Stimulated activated CD4-positive, alpha-beta T cell treated with anti-CD3 and anti-CD28 coated beads, Interleukin-1b, Interleukin-23, amount 100 ng/mL, for 24 hours (primary cell): ENCODE measurements at regions not wholly inside any gene's neighbourhood (a gene's known extent, or its start where the extent isn't known, plus 50 kb on each side); places are given as distances from the start of the nearest gene placed in this dataset.
"Not testable (repeated sequence)": the region's sequence is repeated elsewhere in the genome, so short reads cannot be mapped to it uniquely, and the experiment has no call there.

Source experiments
- DNase-seq, 4 experiments: peaks; one replicate each; pipeline ENCODE4 v3.0.0-alpha.2; 2020; ENCODE audit warnings: low read depth in 4 of 4, low spot score in 1 of 4

DNA sequence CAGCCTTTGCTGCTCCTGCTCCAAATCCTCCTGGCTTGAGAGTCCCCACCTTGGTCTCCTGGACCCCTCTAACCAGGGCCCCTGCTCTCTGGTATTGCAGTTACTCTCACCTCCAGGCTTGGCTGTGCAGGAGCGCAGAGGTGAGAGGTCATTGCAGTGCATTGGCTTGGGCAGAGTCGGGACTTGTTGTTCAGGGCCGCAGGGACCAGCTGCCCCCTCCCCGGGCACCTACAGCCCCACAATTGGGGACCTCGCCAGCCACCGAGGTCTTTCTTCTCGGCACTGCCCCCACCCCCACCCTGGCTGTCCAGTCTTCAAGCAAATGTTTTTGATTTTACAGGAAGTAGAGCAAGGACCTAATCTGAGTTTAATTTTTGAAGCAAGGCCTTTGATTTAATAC is 65.5 kb upstream of the FGF3 start:
- no peak for DNase-seq

DNA sequence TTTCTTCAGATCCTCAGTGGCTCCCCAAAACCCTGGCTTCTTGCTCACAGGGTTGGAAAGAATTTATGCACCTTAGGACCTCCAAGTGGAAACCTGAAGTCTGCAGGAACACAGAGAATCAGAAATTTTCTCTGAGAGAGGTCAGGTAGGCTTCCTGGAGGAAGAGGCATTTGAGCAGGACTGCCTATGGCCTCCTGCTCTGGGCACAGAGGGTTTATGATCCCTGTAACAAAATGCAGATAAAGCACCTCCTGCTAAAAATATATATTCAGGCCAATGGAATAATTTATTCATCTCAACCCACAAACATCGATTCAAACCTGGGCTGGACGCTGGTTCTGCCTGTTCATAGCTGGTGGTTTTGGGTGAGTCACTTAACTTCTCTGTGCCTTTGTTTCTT is 68.1 kb upstream of the FGF3 start:
- DNase-seq: no peak

DNA sequence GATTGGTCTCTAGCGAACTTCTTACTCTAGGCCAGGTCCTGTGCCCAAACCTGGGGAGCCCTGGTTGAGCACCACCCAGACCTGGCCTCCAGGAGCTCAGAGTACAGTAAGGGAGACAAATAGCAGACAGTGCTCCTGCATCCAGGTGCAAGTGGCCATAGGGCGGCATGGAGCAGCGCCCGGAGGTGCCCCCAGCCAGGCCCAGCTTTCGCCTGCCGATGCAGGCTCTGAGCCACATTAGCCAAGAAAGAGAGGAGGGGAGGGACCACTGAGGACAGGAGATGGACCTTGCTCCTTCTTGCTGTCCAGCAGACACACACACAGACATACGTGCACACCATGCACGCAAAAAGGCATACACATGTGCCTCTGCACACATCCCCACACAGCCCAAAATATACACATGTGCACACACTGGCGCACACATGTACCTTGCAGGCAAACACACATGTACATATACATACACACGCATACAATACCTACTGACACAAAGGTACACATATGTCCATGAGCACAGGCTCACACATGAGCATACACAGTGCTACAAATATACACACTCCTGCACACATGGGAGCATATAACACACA is 68.7 kb upstream of the FGF3 start:
- no peak for DNase-seq

DNA sequence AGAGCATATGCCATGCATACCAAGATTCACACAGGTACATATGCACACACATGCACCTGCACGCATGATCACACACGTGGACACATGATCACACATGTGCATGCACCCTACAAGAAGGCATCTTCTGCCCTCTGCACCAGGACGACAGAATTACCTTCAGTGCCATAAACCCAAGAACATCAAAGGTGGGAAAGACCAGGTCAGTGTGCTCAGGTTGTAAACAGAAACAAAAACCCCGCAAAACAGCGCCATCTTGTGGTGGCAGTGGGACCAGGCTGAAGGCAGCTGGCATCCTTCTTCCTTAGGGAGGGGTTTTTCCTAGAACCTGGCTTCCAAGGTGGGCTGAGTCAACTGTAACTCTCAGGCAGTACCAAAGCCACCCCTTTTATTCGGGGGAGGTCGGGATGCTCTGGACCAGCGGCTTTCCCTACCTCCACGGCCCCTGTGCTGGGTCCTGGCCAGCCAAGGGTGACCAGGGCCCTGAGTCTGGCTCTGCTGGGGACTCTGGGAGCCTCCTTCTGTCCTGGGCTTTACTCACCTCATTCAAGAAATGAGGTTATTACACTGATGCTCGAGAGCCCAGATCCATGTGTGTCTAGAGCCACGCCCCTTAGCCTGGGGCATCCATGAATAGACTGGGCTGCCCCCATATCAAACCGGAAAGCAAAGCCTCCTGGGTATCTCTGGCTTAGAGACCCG is 69.4 kb upstream of the FGF3 start:
- DNase-seq: peak; percentile 41 to 57 (median 49)

DNA sequence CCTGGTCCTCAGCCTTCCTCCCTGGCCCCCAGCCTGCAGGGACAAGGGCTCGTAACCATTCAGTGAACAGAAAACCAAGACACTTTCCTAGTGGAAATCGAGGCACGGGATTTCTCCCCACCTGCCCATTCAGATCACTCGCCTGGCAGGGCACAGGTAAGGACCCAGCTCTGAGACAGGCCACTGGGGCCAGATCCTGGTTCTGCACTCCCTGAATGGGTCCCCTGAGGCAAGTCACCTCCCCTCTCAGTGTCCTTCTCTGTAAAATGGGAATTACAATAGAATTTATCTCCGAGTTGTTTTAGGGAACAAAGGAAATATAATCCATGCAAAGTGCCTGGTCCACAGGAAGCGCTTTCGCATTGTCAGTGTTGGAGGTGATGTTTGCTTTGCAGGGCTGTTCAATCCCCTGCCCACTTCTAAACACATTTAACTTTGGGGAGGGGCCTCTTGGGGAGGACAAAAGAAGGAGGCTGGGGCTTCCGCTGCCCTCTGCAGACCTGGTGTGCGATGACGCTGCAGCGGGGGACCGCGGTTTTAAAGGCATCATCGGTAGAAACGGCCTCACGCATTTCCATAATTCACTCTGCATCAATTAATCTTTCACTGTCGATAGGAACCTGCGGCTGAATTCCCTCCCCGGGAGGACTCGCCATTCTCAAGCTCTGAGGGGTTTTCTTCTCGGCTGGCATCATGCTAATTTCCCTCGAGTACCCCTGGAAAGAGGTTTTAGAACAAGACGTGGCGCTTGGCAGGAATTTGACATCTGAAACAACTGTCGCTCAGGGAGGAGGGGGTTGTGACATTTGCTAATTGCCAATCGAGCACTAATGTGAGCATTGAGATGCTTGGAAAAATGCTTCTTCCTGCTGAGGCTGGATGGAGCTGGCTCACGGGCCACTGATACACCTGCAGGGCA is 70.4 kb upstream of the FGF3 start:
- DNase-seq: no peak

DNA sequence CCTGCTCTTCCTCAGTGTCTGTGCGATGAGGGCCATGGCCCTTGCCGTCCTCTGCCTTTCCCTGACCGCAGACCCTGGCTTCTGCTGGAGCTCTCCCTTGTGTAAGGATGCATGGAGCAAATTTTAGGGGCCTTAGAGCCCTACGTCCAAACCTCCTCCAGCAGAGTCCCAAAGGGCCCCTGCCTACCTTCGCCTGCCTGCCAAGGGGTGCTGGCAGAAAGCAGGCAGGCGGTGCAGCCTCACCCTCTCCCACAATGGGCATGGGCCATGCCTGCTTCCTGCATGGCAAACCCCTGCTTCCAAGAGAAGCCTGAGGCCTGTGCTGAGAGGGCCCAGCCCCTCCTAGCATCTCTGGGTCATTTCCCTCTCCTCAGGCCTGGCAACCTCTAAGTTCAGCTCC is 71.3 kb upstream of the FGF3 start:
- DNase-seq: no peak

DNA sequence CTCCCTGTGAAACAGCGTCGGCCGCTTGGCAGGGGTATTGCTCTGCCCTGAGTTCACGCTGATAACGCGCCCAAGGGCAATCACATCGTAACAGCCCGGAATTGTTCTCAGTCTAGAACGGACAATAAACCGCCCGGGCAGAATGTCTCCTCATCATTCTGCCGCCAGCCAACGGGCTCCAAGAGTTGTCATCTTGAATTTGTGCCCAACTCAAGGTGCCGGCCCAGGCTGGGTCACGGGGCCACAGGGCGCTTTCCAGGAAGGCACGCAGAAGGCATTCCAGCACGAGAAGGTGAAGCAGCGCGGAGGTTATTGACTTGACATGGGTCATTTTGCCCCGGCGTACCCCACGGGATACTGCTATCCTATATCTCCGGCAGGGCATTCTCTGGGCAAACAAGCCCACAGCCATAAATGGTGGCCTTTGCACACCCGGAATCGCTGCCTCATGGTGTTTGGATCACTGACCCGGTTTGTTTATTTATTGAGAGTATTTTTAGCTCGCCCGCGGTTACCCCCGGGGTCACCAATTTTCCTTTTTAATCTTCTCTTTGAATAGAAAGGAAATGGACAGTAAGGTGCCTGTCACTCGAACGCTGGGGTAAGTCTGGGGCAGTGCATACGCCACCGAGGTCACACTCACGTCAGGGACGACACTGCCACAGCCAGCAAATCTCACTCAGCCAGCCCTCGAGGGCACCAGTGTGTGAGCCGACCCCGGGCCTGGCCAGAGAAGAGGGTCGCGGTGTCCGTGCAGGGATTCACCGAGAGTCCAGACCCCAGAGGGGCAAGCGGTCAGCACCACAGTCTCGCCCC is 72.4 kb upstream of the FGF3 start:
- no peak for DNase-seq

DNA sequence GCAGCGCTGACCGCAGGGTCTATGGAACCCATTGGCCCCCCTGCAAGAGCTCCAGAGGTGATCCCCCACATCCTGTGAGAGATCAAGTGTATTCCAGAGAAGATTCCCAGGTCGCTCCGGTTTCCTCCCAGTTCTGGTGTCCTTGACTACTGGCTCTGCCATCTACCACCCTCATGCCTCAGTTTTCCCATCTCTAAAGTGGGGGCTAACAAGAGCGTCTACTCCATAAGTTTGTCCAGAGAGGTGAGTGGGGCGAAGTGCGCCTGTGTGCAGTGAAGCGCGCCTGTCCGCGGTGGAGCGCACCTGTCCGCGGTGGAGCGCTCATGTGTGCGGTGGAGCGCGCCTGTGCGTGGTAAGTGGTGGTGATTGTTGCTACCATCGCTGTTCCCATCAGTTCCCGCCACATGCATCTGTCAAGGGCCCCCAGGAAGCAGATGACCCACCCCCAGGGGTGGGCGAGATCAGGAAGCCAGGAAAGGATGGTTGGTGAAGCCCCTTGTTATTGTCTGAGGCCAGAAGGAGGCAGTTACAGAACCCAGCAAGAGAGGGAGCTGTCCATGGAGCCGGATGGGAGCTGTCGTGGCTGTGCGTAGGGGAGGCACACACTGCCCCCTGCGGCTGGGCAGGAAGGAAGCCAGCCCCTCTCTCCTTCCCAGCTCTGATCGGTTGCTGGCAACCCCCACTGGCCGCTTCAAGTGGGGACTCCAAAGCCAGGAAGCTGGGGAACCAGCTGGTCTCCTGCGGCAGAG is 73.2 kb upstream of the FGF3 start:
- no peak for DNase-seq

DNA sequence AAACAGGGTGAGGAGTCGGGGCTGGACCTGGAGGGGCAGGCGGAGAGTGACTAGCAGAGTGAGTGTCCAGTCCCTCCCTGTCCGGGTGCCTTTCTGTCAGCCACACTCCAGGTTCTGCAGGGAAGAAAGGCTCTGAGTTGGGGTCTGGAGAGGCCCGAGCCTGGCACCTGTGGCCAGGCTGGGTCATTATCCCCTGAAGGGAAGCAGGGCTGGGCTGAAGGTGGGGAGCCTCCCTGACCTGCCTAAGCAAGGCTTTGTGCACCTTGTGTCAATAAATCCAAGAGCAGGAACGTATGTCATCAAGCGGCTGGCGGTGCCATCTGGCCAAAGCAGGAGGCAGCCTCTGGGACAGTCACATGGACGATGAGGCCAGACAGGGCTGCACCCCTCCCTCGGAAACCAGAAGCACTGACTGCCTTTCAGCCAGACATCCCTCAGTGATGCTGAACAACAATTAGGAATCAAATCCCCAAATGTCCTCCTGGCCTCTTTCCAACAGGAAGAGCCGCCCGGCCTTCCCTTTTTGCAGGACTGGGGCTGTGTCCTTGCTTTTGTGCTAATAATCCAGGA is 73.9 kb upstream of the FGF3 start:
- DNase-seq: no peak

DNA sequence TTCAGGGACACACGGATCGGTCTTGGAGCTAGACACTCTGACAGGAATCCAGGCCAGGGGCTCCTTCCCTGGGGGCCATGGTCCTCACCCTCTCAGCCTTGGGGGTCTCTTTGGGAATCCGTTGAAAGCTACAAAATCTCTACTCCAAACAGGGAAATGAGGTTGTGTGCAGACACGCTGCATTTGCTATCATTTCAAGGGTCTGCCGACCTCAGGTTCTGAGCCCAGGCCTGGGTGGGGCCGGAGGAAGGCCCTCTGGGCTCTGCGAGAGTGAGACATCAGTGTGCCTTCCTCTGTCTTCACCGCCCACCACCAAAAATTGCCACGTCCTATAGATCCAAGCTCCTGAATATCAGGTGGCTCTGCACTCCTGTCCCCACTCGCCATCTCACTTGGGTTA is 74.4 kb upstream of the FGF3 start:
- DNase-seq: no peak

DNA sequence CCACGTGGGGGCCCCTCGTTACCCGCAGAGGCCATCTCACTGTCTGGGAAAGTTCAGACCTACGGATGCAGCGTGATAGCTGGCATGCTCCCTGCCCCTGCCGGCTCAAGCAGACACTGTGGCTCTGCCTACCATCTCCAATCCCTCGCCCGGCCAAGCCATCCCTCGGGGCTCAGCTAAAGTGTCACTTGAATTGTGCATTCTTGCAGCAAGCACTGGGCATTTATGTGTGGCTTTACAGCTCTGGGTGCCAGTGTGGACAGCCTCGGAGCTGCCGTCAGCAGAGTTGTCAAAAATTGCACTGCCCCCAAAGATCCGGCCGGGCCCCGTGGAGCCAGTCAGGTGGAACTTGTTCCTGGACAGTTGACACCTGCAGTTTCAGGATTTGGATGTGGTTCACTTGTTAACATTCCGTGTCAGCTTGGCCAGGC is 75.0 kb upstream of the FGF3 start:
- DNase-seq: no peak

DNA sequence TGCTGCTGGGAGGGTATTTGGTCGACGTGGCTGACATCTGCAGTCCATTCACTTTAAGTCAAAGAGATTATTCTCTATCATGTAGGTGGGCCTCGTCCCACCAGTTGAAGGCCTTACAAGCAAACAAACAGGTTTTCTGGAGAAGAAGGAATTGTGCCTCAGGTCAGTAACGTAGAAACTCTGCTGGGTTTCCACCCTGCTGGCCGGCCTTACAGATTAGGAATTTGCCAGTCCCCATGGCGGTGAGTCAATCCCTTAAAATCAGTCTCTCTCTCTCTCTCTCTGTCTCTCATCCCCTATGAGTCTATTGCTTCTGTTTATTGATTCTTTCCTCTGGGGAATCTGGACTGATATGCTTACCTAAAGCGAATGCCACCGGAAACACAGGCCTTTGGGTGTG is 75.4 kb upstream of the FGF3 start:
- DNase-seq: no peak

DNA sequence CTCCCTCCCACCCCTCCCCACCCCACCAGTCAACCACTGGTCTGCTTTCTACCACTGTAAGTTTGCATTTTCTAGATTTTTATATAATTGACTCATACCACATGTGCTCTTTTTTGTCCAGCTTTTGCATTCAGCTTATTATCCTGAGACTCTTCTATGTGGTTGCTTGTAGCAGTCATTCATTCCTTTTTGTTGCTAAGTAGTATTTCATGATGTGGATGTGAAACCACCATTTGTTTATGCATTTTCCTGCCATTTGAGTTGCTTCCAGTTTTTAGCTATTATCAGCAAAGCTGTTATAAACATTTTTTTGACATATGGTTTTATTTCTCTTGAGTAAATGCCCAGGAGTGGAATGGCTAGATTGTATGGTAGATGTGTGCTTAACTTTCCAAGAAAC is 77.0 kb upstream of the FGF3 start:
- DNase-seq: no peak

DNA sequence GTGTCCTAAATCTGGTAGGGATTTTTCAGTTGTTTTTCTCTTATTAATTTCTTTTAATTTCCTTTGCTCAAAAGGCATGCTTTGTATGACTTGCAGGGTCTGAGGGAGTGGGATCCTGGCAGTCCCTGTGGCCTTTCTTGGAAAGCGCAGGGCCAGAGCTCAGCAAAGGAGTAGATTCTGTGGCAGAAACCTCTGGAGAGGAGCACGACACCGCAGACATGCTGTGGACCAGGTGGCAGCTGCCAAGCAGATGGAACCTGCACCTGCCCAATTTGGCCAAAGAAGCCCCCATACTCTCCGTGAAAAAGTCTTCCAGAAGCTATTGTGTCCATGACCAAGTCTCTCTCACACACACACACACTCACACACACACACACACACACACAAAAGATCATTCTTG is 78.9 kb upstream of the FGF3 start:
- no peak for DNase-seq

DNA sequence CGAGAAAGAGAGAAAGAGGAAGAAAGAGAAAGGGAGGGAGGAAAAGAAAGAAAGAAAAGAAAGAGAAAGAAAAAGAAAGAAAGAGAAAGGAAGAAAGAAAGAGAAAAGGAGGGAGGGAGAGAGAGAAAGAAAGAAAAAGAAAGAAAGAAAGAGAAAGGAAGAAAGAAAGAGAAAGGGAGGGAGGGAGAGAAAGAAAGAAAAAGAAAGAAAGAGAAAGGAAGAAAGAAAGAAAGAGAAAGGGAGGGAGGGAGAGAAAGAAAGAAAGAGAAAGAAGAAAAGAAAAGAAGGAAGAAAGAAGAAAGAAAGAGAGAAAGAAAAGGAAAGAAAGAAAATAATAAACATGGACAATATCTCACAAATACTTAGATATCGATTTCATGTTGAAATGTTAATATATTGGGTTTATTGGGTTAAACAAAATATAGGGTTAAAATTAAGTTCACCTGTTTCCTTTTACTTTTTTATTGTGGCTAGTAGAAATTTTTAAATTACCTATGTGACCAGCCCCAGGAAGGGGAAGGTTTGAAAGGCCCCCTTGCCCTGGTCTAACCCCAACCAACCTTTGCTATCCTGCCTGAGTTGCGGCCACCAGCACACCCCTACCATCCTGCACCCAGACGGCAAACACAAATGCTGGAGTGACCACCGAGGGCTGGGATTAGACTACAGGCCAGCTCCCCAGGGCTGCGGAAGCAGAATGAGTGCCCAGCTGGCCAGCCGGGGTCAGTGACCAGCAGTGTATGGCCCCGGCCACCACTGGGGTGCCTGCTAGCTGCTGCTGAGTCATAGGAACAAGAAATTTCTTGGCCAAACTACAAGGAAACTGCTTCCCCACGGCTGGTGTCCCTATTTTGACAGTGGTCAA is 81.0 kb upstream of the FGF3 start:
- DNase-seq: no peak

DNA sequence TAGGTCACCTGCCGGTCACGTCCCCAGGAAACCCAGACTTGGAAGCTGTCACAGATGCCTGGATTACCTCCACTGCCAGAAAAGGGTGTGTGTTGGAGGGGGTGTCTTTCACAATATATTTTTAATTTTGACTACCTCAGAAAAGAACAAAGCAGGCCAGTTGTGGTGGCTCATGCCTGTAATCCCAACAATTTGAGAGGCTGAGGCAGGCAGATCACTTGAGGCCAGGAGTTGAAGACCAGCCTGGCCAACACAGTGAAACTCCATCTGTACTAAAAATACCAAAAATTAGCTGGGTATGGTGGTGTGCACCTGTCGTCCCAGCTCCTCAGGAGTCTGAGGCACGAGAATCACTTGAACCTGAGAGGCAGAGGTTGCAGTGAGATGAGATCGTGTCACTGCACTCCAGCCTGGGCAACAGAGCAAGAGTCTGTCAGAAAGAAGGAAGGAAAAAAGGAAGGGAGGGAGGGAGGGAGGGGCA is 81.6 kb upstream of the FGF3 start:
- DNase-seq: not testable (repeated sequence)

DNA sequence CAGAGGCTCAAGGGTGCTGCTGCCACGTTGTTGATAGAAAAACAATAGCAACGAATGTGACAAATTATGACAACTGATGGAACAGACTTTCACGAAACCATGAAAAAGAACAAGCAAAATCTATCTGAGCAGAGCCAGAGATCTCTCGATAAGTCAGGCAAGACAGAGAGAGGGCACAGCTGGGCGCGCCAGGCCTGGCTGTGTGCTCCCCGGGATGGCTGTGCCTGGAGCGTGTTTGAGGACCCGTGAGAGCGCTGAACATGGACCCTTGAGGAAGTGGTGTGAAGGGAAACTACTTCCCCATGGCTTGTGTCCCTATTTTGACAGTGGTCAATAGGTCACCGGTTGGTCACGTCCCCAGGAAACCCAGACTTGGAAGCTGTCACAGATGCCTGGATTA is 83.1 kb upstream of the FGF3 start:
- no peak for DNase-seq

DNA sequence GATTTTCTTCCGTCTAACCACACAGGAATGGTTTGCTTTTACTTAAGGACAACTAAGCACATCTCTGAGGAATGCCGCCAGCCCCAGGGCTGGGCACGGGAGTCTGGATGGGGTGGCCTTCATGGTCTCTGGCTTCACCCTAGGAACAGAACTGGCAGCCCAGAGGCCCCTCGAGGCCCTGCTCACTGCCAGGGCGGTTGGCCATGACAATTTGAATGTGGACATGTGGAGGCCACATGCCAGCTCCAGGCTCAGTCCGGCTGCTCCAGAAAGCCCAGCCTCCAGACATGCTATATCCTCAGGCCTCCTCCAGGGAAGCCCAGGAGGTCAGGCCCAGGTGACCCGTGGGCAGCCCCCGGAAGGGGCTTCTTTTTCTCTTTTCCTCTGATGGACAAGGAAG is 84.0 kb upstream of the FGF3 start:
- no peak for DNase-seq
